ENCODE measurements at regions not wholly inside any gene's neighbourhood (a gene's known extent, or its start where the extent isn't known, plus 50 kb on each side); places are given as distances from the start of the nearest gene placed in this dataset.

DNA sequence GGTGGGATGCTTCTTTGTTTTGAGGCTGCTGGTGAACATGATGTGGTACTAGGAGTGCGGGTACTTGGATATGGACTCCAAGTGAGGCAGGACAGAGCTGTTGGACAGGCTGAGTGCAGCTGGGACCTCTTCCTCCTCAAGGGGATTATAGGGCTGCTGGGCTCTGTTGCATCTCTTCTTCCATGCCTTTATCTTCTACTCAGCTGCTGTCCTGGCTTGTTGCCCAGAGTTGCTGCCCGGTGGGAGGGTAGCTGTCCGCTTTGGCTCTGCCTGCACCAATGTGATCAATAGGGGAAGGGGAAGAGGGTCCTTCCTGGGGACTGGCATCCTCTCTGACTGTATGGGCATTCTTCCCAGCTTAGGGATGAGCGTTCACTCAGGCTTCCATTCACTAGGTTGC lies 1217.9 kb upstream of the ACO1 start:
- WGBS, 2 experiments (ENCODE audit: extremely low coverage in 2 of 2, insufficient read length in 1 of 2): no CpG with 5 or more reads among the region's 4 CpGs

More for the DNA sequence above, 1217.9 kb upstream of the ACO1 start:
- in situ Hi-C loops (cut with MboI; ENCODE audit: low sequenced_read_pairs) (no loop called here), intact Hi-C loops (cut with micrococcal nuclease) (no loop called here), dilution Hi-C loops (cut with HindIII; ENCODE audit: low sequenced_read_pairs, unreplicated experiment) (no loop called here)
- Histone ChIP-seq H2BK15ac (ENCODE audit: low read depth, low read length) (no peak overlapping the region), H3K9me1 (ENCODE audit: insufficient read depth, low read length) (no peaks in the 10 kb centered on the region), H4K5ac (ENCODE audit: low read depth, low read length) (no peak overlapping the region), H3K4me2 (ENCODE audit: low read depth, low read length) (no peak overlapping the region), H2AK5ac (ENCODE audit: low read depth, low read length) (no peak overlapping the region), H3K9me3 (ENCODE audit: control insufficient read depth, insufficient read depth, low read length) (peaks cover 7% of the 10 kb centered on the region; the same call in 1 of the 2 replicates), H3K18ac (ENCODE audit: low read depth, low read length) (no peak overlapping the region), H3K23ac (ENCODE audit: low read depth, low read length) (no peak overlapping the region), H3K36me3 (ENCODE audit: control insufficient read depth, insufficient read depth, low read length) (no peaks in the 10 kb centered on the region), H3K4me3 (ENCODE audit: insufficient read depth, low read depth, low read length) (no peak overlapping the region), H4K91ac (ENCODE audit: insufficient read depth, low read depth, low read length) (no peak overlapping the region), H4K8ac (ENCODE audit: low read depth in 2 of 2, low read length in 2 of 2) (no peak overlapping the region), H2BK20ac (ENCODE audit: low read depth, low read length) (no peak overlapping the region), H3K14ac (replicated peaks; ENCODE audit: low read depth, low read length) (no peak overlapping the region), H3K27me3 (ENCODE audit: control insufficient read depth, insufficient read depth, low read length) (no peaks in the 10 kb centered on the region), H4K20me1 (ENCODE audit: insufficient read depth, low read length) (no peaks in the 10 kb centered on the region), H3K4ac (ENCODE audit: low read depth, low read length) (no peak overlapping the region), H2AK9ac (replicated peaks; ENCODE audit: low read depth, low read length, poor library complexity) (peak overlapping the region; percentile 28), H3K56ac (ENCODE audit: extremely low read depth, insufficient read depth, low read length) (no peak overlapping the region), H3K79me1 (ENCODE audit: low read depth in 1 of 2, low read length in 2 of 2) (no peaks in the 10 kb centered on the region), H3K9ac (ENCODE audit: low read depth, low read length) (no peak overlapping the region), H2BK120ac (ENCODE audit: low read depth, low read length) (no peak overlapping the region), H3K4me1 (ENCODE audit: control insufficient read depth, insufficient read depth, low read length) (no peaks in the 10 kb centered on the region), H2BK5ac (ENCODE audit: low read depth, low read length, poor library complexity, severe bottlenecking) (no peak overlapping the region), H3K27ac (ENCODE audit: insufficient read depth, low read length) (no peak overlapping the region), H2AFZ (replicated peaks; ENCODE audit: low read length, poor library complexity) (no peak overlapping the region)
- TF ChIP-seq RFX5 (IDR thresholded peaks at IDR 0.05; ENCODE audit: low read depth, low read length) (no peak), ELK1 (IDR thresholded peaks at IDR 0.05; ENCODE audit: borderline replicate concordance, low read depth, low read length) (no peak), MAZ (IDR thresholded peaks at IDR 0.05; ENCODE audit: borderline replicate concordance, low read depth, low read length) (no peak), CEBPB (IDR thresholded peaks at IDR 0.05; ENCODE audit: low read depth, low read length) (no peak), RAD21 (IDR thresholded peaks at IDR 0.05; ENCODE audit: low read length) (no peak), BHLHE40 (IDR thresholded peaks at IDR 0.05; ENCODE audit: low read depth, low read length) (no peak), POLR2A (IDR thresholded peaks at IDR 0.05; ENCODE audit: low read depth, low read length) (no peak), RCOR1 (IDR thresholded peaks at IDR 0.05; ENCODE audit: insufficient replicate concordance, low read length) (no peak), MAFK (IDR thresholded peaks at IDR 0.05; ENCODE audit: low read depth, low read length) (no peak), MXI1 (IDR thresholded peaks at IDR 0.05; ENCODE audit: borderline replicate concordance, low read depth, low read length) (no peak), FOS (IDR thresholded peaks at IDR 0.05; ENCODE audit: low read depth, low read length) (no peak), USF2 (IDR thresholded peaks at IDR 0.05; ENCODE audit: low read depth, low read length) (no peak), NFE2L2 (IDR thresholded peaks at IDR 0.05; ENCODE audit: low read depth, low read length) (no peak), CHD1 (IDR thresholded peaks at IDR 0.05; ENCODE audit: low read depth, low read length) (no peak), SMC3 (IDR thresholded peaks at IDR 0.05; ENCODE audit: low read depth, low read length) (no peak), CTCF (conservative IDR thresholded peaks at IDR 0.05; ENCODE audit: low read depth, low read length) (no peak)
- CTCF ChIA-PET: no interaction called here
- ATAC-seq (ENCODE audit: low read depth): no peak
- DNase-seq: no peak
- POLR2A ChIA-PET (ENCODE audit: unreplicated experiment): no interaction called here
- BruUV-seq (replicated peaks): no TSS peak
